ENCODE measurements at regions not wholly inside any gene's neighbourhood (a gene's known extent, or its start where the extent isn't known, plus 50 kb on each side); places are given as distances from the start of the nearest gene placed in this dataset.

DNA sequence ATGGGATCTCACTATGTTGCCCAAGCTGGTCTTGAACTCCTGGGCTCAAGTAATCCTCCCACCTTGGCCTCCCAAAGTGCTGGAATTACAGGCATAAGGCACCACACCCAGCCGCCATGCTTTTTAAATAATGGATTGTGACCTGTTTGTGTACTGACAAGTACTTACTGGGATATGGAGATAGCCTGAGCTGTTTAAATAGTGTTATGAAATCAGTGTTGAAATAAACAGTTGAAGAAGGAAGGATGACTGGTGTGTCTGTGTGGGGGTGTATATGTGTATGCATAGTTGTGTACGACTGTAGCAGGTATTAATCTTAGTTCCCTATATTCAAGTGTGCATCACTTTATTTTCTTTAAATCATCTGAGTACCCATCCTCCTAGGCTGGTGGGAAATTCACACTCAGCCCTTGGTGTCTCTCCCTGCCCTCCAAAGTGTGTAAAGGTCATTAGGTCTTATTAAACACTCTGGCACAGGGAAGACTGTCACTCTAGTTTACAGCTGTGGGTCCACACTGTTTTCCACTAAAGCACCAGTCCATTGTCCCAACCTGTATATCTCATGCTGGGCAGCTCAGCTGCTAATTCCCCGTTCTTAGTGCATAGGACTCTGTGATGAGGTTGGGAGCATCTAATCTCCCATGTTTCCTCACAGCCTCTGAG lies 91.0 kb downstream of the SNX18 start:
- Histone ChIP-seq H3K27ac (ENCODE audit: insufficient read depth, low read depth, low read length, poor library complexity, severe bottlenecking) (no peak overlapping the region), H3K4me1 (ENCODE audit: control insufficient read depth, insufficient read depth, low read length) (no peaks in the 10 kb centered on the region), H3K4me3 (ENCODE audit: insufficient read depth, low read depth, low read length) (no peak overlapping the region), H3K27me3 (ENCODE audit: control insufficient read depth, insufficient read depth, low read length, poor library complexity, severe bottlenecking) (no peaks in the 10 kb centered on the region), H3K9me3 (ENCODE audit: control insufficient read depth, low read length) (no peaks in the 10 kb centered on the region), H3K36me3 (ENCODE audit: control insufficient read depth, insufficient read depth, low read length) (no peaks in the 10 kb centered on the region)
- WGBS, 2 experiments = 94 to 97% methylated on average over 3 of the region's 3 CpGs

GRCh38 chr5:54607006-54607405 lies 89.4 kb downstream of the SNX18 start:
- Histone ChIP-seq H3K4me1 (ENCODE audit: control insufficient read depth, insufficient read depth, low read length) (no peaks in the 10 kb centered on the region), H3K36me3 (ENCODE audit: control insufficient read depth, insufficient read depth, low read length) (no peaks in the 10 kb centered on the region), H3K27me3 (ENCODE audit: control insufficient read depth, insufficient read depth, low read length, poor library complexity, severe bottlenecking) (no peaks in the 10 kb centered on the region), H3K27ac (ENCODE audit: insufficient read depth, low read depth, low read length, poor library complexity, severe bottlenecking) (no peak overlapping the region), H3K9me3 (ENCODE audit: control insufficient read depth, low read length) (no peaks in the 10 kb centered on the region), H3K4me3 (ENCODE audit: insufficient read depth, low read depth, low read length) (no peak overlapping the region)
- WGBS, 2 experiments = 91 to 99% methylated on average over 3 of the region's 3 CpGs

DNA sequence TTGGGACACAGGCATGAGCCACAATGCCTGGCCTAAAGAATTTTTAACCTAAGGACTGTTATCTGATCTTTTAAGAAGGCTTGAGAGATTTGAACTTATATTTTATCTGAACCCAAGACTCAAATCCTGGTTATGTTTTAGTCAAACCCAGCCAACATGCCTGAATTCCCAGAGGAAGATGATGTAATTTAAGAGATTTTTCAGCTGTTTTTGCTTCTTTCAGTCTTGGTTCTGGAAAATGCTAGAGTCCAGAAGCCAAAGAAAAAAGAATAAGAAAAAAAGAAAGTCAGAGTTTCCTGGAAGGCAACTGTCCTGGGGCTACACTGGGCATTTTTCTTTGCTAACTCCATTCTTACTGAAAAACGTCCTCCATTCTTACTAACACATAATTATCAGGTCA lies 85.8 kb downstream of the SNX18 start:
- WGBS, 2 experiments = 54 to 75% methylated on average over 1 of the region's 1 CpG
- Histone ChIP-seq H3K27ac (ENCODE audit: insufficient read depth, low read depth, low read length, poor library complexity, severe bottlenecking) (no peak overlapping the region), H3K4me3 (ENCODE audit: insufficient read depth, low read depth, low read length) (no peak overlapping the region), H3K27me3 (ENCODE audit: control insufficient read depth, insufficient read depth, low read length, poor library complexity, severe bottlenecking) (no peaks in the 10 kb centered on the region), H3K4me1 (ENCODE audit: control insufficient read depth, insufficient read depth, low read length) (no peaks in the 10 kb centered on the region), H3K36me3 (ENCODE audit: control insufficient read depth, insufficient read depth, low read length) (no peaks in the 10 kb centered on the region), H3K9me3 (ENCODE audit: control insufficient read depth, low read length) (no peaks in the 10 kb centered on the region)

DNA sequence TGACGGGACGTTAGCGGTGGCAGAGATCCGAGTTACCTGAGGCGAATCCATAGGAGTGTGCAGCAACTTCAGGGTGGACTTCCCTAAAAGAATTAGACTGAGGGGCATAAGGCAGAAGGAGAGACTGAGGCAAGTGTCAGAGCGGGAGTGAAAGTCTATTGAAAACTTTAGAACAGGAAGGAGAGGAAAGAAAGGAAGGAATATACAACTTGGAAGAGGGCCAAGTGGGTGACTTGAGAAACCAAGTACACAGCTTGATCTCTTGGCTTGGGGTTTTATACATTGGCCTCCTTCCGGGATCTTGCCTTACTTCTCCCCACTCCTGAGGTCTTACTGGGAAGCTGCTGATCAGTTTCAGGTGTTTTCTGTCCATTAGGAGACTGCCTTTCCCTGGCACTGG lies 84.9 kb downstream of the SNX18 start:
- Histone ChIP-seq H3K9me3 (ENCODE audit: control insufficient read depth, low read length) (no peaks in the 10 kb centered on the region), H3K27ac (ENCODE audit: insufficient read depth, low read depth, low read length, poor library complexity, severe bottlenecking) (no peak overlapping the region), H3K4me3 (ENCODE audit: insufficient read depth, low read depth, low read length) (no peak overlapping the region), H3K27me3 (ENCODE audit: control insufficient read depth, insufficient read depth, low read length, poor library complexity, severe bottlenecking) (no peaks in the 10 kb centered on the region), H3K4me1 (ENCODE audit: control insufficient read depth, insufficient read depth, low read length) (no peaks in the 10 kb centered on the region), H3K36me3 (ENCODE audit: control insufficient read depth, insufficient read depth, low read length) (no peaks in the 10 kb centered on the region)
- WGBS, 2 experiments = 95 to 98% methylated on average over 7 of the region's 7 CpGs

- WGBS, 2 experiments = 95 to 96% methylated on average over 8 of the region's 8 CpGs
- H3K36me3 ChIP-seq (ENCODE audit: control insufficient read depth, insufficient read depth, low read length) = no peaks in the 10 kb centered on the region
- H3K9me3 ChIP-seq (ENCODE audit: control insufficient read depth, low read length) = no peaks in the 10 kb centered on the region
- H3K27me3 ChIP-seq (ENCODE audit: control insufficient read depth, insufficient read depth, low read length, poor library complexity, severe bottlenecking) = no peaks in the 10 kb centered on the region
- no peak overlapping the region for H3K27ac ChIP-seq (ENCODE audit: insufficient read depth, low read depth, low read length, poor library complexity, severe bottlenecking)
- no peak overlapping the region for H3K4me3 ChIP-seq (ENCODE audit: insufficient read depth, low read depth, low read length)
- H3K4me1 ChIP-seq (ENCODE audit: control insufficient read depth, insufficient read depth, low read length) = no peaks in the 10 kb centered on the region
Observed at GRCh38 chr5:54601411-54602230, 84.1 kb downstream of the SNX18 start.
